SK-N-MC (cell line): ENCODE measurements at regions not wholly inside any gene's neighbourhood (a gene's known extent, or its start where the extent isn't known, plus 50 kb on each side); places are given as distances from the start of the nearest gene placed in this dataset.

Experiments used
- EZH2 ChIP-seq: fragments of 200-600 bp; sonication (generic); IDR thresholded peaks from one replicate; pipeline ENCODE4 v1.6.1; 2017; ENCODE audit warnings: antibody characterized with exemption
- FOXP2 ChIP-seq: optimal IDR thresholded peaks from 2 replicates; pipeline ENCODE3; 2011; ENCODE audit warnings: mild to moderate bottlenecking, moderate library complexity; ENCODE audit not compliant: insufficient read depth; ENCODE audit errors: extremely low read length, control extremely low read depth
- POLR2AphosphoS5 ChIP-seq: IDR thresholded peaks from 2 replicates; pipeline ENCODE4 v1.6.1; 2012; ENCODE audit warnings: mild to moderate bottlenecking, low read depth, low read length, borderline replicate concordance

- no peak for TF ChIP-seq POLR2AphosphoS5
- no peak for TF ChIP-seq EZH2
- TF ChIP-seq FOXP2: no peak
Observed at GRCh38 chr5:53361708-53362107, 118.7 kb upstream of the FST start.
